HEK293 (cell line): ENCODE measurements at regions not wholly inside any gene's neighbourhood (a gene's known extent, or its start where the extent isn't known, plus 50 kb on each side); places are given as distances from the start of the nearest gene placed in this dataset.

Source experiments
- CTCF ChIA-PET: fragments of 350-600 bp; formaldehyde crosslinking; extraction: SDS; loops from one replicate; lab custom pipeline; 2021; ENCODE audit warnings: antibody characterized with exemption; lab: Yijun Ruan, JAX
- POLR2A ChIA-PET: fragments of 300-600 bp; formaldehyde crosslinking; extraction: SDS; loops from one replicate; lab custom pipeline; 2020; ENCODE audit warnings: antibody characterized with exemption, inconsistent platforms; lab: Yijun Ruan, JAX
- H3K27ac ChIP-seq: fragments of 200-500 bp; sonication (Bioruptor generic); 2 replicates; pipeline ENCODE4 v1.5.1; 2014; ENCODE audit warnings: low read depth, low read length, control low read depth, inconsistent platforms; ENCODE audit errors: extremely low read depth
- H3K36me3 ChIP-seq, 2 experiments: fragments of 200-500 bp in 1 of 2; sonication (Bioruptor generic) in 1 of 2; 1 replicate in 1 of 2; 2 replicates in 1 of 2; pipeline ENCODE4 v1.5.1; 2014 to 2017; ENCODE audit warnings: inconsistent platforms in 2 of 2, low read length in 2 of 2; ENCODE audit not compliant: control insufficient read depth in 2 of 2, insufficient read depth in 1 of 2
- H3K4me1 ChIP-seq: fragments of 200-500 bp; sonication (Bioruptor generic); 2 replicates; pipeline ENCODE4 v1.5.1; 2014; ENCODE audit warnings: mild to moderate bottlenecking, low read length, inconsistent platforms; ENCODE audit not compliant: control insufficient read depth, insufficient read depth
- H3K4me3 ChIP-seq: 2 replicates; pipeline ENCODE4 v1.5.1; 2011; ENCODE audit warnings: low read depth, mild to moderate bottlenecking, control low read depth, low read length, moderate library complexity
- H3K9me3 ChIP-seq: fragments of 200-500 bp; sonication (Bioruptor generic); 2 replicates; pipeline ENCODE4 v1.5.1; 2014; ENCODE audit warnings: low read depth, low read length, inconsistent platforms; ENCODE audit not compliant: control insufficient read depth, insufficient read depth
- FEZF1 ChIP-seq: fragments of 450-650 bp; formaldehyde crosslinking; IDR thresholded peaks from 2 replicates; pipeline ENCODE4 v1.5.1; 2016; ENCODE audit warnings: missing biosample characterization, missing genetic modification characterization
- SCRT2 ChIP-seq: fragments of 450-650 bp; formaldehyde crosslinking; IDR thresholded peaks from 2 replicates; pipeline ENCODE4 v1.5.1; 2016; ENCODE audit warnings: missing biosample characterization, missing genetic modification characterization
- ZFHX2 ChIP-seq: fragments of 450-650 bp; formaldehyde crosslinking; conservative IDR thresholded peaks from 2 replicates; pipeline ENCODE4 v1.5.1; 2016; ENCODE audit warnings: missing biosample characterization, missing genetic modification characterization
- ZFP3 ChIP-seq: fragments of 450-650 bp; formaldehyde crosslinking; IDR thresholded peaks from 2 replicates; pipeline ENCODE4 v1.5.1; 2016; ENCODE audit warnings: low read depth, missing biosample characterization, missing genetic modification characterization
- ZNF140 ChIP-seq: fragments of 450-650 bp; formaldehyde crosslinking; IDR thresholded peaks from 2 replicates; pipeline ENCODE4 v1.5.1; 2016; ENCODE audit warnings: missing biosample characterization, missing genetic modification characterization
- ZNF404 ChIP-seq: fragments of 450-650 bp; formaldehyde crosslinking; IDR thresholded peaks from 2 replicates; pipeline ENCODE4 v1.5.1; 2017; ENCODE audit warnings: missing biosample characterization, missing genetic modification characterization
- ZNF433 ChIP-seq: fragments of 450-650 bp; formaldehyde crosslinking; IDR thresholded peaks from 2 replicates; pipeline ENCODE4 v1.5.1; 2016; ENCODE audit warnings: missing biosample characterization, missing genetic modification characterization, low read depth
- ZNF707 ChIP-seq: fragments of 450-650 bp; formaldehyde crosslinking; IDR thresholded peaks from 2 replicates; pipeline ENCODE4 v1.5.1; 2016; ENCODE audit warnings: missing biosample characterization, missing genetic modification characterization
- TF ChIP-seq, protein P1 (sequence below): fragments of 450-650 bp; formaldehyde crosslinking; IDR thresholded peaks from 2 replicates; pipeline ENCODE4 v1.5.1; 2016; ENCODE audit warnings: missing biosample characterization, missing genetic modification characterization
- TF ChIP-seq, protein P2 (sequence below): fragments of 450-650 bp; formaldehyde crosslinking; IDR thresholded peaks from 2 replicates; pipeline ENCODE4 v1.5.1; 2016; ENCODE audit warnings: missing biosample characterization, missing genetic modification characterization
- TF ChIP-seq, protein P3 (sequence below): fragments of 450-650 bp; formaldehyde crosslinking; IDR thresholded peaks from 2 replicates; pipeline ENCODE4 v1.5.1; 2016; ENCODE audit warnings: missing biosample characterization, missing genetic modification characterization, borderline replicate concordance
- TF ChIP-seq, protein P4 (sequence below): fragments of 450-650 bp; formaldehyde crosslinking; IDR thresholded peaks from 2 replicates; pipeline ENCODE4 v1.5.1; 2016; ENCODE audit warnings: missing biosample characterization, missing genetic modification characterization

DNA sequence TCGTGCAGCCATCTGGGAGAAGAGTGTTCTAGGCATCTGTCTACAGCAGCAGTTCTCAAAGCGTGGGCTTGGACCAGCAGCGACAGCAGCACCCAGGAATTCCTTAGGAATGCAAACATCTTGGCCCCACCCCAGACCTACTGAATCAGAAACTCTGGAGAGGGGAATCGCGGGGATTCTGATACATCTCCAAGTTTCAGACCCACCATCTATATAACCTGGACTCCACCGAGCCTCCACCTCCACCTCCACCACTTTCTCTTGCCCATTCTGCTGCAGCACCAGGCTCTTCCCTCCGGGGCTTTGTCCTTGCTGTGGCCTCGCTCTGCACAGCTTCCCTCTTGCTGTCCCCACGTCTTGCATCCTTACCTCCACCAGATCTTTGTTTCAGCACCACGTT is 256.4 kb downstream of the BCL2 start (continued):
- TF ChIP-seq, protein P1, sequence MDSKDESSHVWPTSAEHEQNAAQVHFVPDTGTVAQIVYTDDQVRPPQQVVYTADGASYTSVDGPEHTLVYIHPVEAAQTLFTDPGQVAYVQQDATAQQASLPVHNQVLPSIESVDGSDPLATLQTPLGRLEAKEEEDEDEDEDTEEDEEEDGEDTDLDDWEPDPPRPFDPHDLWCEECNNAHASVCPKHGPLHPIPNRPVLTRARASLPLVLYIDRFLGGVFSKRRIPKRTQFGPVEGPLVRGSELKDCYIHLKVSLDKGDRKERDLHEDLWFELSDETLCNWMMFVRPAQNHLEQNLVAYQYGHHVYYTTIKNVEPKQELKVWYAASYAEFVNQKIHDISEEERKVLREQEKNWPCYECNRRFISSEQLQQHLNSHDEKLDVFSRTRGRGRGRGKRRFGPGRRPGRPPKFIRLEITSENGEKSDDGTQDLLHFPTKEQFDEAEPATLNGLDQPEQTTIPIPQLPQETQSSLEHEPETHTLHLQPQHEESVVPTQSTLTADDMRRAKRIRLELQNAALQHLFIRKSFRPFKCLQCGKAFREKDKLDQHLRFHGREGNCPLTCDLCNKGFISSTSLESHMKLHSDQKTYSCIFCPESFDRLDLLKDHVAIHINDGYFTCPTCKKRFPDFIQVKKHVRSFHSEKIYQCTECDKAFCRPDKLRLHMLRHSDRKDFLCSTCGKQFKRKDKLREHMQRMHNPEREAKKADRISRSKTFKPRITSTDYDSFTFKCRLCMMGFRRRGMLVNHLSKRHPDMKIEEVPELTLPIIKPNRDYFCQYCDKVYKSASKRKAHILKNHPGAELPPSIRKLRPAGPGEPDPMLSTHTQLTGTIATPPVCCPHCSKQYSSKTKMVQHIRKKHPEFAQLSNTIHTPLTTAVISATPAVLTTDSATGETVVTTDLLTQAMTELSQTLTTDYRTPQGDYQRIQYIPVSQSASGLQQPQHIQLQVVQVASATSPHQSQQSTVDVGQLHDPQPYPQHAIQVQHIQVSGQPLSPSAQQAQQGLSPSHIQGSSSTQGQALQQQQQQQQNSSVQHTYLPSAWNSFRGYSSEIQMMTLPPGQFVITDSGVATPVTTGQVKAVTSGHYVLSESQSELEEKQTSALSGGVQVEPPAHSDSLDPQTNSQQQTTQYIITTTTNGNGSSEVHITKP (tag by site-specific recombination) = peak; percentile 77
- TF ChIP-seq, all 188 proteins: peak for 1

DNA sequence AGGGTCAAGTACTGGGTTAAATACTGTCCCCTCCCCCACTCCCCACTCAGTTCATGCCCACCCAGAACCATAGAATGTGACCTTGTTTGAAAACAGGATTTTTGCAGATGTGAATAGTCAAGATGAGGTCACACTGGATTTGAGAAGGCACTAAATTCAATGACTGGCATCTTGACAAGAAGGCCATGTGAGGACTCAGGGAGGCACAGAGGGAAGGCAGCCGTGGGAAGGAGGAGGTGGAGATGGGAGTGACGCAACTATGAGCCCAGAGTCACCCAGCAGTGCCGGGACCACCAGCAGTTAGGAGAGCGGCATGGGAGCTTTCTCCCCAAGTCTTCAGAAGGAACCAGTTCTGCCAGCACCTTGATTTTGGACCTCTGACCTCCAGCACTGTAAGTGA is 257.3 kb downstream of the BCL2 start:
- no peak overlapping the region for H3K4me3 ChIP-seq
- no peaks in the 10 kb centered on the region for H3K4me1 ChIP-seq
- H3K27ac ChIP-seq = no peak overlapping the region
- ChIA-PET POLR2A (interaction anchor here (0.7 kb wide), 1 partner anchor 13 kb away, joined by 3 read pairs; no protein-coding TSS in a partner anchor), CTCF (interaction anchor here (0.6 to 1.2 kb wide), 2 partner anchors 46 to 377 kb away, joined by 3 to 4 read pairs; no protein-coding TSS in a partner anchor)
- H3K36me3 ChIP-seq = no peaks in the 10 kb centered on the region
- H3K9me3 ChIP-seq = no peaks in the 10 kb centered on the region
- TF ChIP-seq ZNF140 (tag by site-specific recombination) (no peak), ZFHX2 (tag by site-specific recombination) (peak; percentile 53)

DNA sequence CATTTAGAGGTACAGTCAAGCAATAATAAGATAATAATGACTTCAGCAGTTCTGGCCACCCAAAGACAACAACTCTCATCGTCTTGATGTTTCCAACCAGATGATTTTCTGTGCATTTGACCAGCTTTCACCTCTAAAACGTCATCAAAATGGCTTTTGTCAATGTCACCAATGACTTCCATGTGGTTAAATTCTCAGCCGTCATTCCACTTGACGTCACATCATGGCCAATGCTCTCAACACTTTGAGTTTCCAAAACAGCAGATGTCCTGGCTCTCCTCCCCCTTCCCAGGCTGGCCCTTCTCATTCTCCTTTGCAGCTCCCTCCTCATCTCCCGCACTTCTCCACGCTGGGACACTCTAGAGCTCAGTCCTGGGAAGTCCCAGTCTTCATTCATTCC is 258.3 kb downstream of the BCL2 start:
- Histone ChIP-seq H3K27ac (no peak overlapping the region), H3K9me3 (no peaks in the 10 kb centered on the region), H3K4me3 (no peak overlapping the region), H3K36me3 (no peaks in the 10 kb centered on the region), H3K4me1 (no peaks in the 10 kb centered on the region)
- TF ChIP-seq, protein P2, sequence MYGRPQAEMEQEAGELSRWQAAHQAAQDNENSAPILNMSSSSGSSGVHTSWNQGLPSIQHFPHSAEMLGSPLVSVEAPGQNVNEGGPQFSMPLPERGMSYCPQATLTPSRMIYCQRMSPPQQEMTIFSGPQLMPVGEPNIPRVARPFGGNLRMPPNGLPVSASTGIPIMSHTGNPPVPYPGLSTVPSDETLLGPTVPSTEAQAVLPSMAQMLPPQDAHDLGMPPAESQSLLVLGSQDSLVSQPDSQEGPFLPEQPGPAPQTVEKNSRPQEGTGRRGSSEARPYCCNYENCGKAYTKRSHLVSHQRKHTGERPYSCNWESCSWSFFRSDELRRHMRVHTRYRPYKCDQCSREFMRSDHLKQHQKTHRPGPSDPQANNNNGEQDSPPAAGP (tag by site-specific recombination) = no peak
- TF ChIP-seq ZNF433 = no peak
- TF ChIP-seq FEZF1 (tag by site-specific recombination) = no peak
- no peak for TF ChIP-seq ZNF404 (tag by site-specific recombination)
- ChIA-PET CTCF (interaction anchor here (0.6 to 1.2 kb wide), 3 partner anchors 35 to 811 kb away, joined by 3 read pairs; no protein-coding TSS in a partner anchor), POLR2A (no interaction called here)

DNA sequence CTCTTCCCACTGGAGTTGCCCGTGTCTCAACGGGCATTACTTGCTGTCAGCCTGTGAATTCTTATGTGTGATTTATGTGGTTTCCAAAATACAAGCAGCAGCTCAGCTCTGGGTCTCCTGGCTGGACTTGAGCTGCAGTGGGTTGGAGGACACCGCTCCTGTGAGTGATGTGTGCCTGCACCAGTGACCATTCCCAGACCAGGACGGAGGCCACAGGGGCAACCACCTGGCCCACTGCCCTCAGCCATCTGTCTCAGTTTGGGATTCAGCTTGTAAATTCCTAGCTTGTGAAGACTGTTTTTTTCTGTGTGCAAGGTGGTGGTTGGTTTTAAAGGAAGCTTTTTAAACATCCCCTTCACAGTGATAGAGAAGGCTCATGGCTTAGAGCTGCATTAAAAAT is 261.0 kb downstream of the BCL2 start:
- Histone ChIP-seq H3K36me3 (no peaks in the 10 kb centered on the region), H3K4me3 (no peak overlapping the region), H3K9me3 (no peaks in the 10 kb centered on the region), H3K27ac (no peak overlapping the region), H3K4me1 (no peaks in the 10 kb centered on the region)
- ChIA-PET POLR2A (no interaction called here), CTCF (interaction anchor here (0.6 to 0.9 kb wide), 3 partner anchors 16 to 264 kb away, joined by 3 to 4 read pairs (median 3); no protein-coding TSS in a partner anchor)
- TF ChIP-seq, protein P3, sequence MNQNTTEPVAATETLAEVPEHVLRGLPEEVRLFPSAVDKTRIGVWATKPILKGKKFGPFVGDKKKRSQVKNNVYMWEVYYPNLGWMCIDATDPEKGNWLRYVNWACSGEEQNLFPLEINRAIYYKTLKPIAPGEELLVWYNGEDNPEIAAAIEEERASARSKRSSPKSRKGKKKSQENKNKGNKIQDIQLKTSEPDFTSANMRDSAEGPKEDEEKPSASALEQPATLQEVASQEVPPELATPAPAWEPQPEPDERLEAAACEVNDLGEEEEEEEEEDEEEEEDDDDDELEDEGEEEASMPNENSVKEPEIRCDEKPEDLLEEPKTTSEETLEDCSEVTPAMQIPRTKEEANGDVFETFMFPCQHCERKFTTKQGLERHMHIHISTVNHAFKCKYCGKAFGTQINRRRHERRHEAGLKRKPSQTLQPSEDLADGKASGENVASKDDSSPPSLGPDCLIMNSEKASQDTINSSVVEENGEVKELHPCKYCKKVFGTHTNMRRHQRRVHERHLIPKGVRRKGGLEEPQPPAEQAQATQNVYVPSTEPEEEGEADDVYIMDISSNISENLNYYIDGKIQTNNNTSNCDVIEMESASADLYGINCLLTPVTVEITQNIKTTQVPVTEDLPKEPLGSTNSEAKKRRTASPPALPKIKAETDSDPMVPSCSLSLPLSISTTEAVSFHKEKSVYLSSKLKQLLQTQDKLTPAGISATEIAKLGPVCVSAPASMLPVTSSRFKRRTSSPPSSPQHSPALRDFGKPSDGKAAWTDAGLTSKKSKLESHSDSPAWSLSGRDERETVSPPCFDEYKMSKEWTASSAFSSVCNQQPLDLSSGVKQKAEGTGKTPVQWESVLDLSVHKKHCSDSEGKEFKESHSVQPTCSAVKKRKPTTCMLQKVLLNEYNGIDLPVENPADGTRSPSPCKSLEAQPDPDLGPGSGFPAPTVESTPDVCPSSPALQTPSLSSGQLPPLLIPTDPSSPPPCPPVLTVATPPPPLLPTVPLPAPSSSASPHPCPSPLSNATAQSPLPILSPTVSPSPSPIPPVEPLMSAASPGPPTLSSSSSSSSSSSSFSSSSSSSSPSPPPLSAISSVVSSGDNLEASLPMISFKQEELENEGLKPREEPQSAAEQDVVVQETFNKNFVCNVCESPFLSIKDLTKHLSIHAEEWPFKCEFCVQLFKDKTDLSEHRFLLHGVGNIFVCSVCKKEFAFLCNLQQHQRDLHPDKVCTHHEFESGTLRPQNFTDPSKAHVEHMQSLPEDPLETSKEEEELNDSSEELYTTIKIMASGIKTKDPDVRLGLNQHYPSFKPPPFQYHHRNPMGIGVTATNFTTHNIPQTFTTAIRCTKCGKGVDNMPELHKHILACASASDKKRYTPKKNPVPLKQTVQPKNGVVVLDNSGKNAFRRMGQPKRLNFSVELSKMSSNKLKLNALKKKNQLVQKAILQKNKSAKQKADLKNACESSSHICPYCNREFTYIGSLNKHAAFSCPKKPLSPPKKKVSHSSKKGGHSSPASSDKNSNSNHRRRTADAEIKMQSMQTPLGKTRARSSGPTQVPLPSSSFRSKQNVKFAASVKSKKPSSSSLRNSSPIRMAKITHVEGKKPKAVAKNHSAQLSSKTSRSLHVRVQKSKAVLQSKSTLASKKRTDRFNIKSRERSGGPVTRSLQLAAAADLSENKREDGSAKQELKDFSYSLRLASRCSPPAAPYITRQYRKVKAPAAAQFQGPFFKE (tag by site-specific recombination) = no peak
- TF ChIP-seq, protein P4, sequence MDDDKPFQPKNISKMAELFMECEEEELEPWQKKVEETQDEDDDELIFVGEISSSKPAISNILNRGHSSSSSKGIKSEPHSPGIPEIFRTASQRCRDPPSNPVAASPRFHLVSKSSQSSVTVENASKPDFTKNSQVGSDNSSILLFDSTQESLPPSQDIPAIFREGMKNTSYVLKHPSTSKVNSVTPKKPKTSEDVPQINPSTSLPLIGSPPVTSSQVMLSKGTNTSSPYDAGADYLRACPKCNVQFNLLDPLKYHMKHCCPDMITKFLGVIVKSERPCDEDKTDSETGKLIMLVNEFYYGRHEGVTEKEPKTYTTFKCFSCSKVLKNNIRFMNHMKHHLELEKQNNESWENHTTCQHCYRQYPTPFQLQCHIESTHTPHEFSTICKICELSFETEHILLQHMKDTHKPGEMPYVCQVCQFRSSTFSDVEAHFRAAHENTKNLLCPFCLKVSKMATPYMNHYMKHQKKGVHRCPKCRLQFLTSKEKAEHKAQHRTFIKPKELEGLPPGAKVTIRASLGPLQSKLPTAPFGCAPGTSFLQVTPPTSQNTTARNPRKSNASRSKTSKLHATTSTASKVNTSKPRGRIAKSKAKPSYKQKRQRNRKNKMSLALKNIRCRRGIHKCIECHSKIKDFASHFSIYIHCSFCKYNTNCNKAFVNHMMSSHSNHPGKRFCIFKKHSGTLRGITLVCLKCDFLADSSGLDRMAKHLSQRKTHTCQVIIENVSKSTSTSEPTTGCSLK (tag by site-specific recombination) = no peak
- TF ChIP-seq SCRT2 (no peak), ZNF707 (tag by site-specific recombination) (no peak), ZFP3 (no peak)
